ENCODE measurements at regions not wholly inside any gene's neighbourhood (a gene's known extent, or its start where the extent isn't known, plus 50 kb on each side); places are given as distances from the start of the nearest gene placed in this dataset.

DNA sequence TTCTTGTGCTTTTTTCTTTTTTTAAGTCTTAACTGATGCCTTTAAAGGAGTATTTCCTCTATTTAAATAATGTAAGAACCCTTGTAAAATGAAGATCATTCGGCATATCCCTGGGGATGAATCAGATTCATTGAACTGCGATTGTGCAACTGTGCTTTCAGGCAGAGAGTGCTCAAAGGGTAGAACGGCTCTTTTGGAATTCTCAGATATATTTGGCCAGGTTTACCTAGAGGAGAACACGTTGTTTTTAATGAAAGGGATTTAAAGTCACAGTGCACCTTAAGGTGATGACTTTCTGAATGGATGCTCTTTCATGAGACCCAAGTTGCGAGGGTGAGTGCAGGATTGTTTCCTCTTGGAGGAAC is 51.6 kb upstream of the ELOVL6 start:
- no peaks in the 10 kb centered on the region for H3K9me3 ChIP-seq (ENCODE audit: low read length)
- no peak overlapping the region for H3K4me2 ChIP-seq (ENCODE audit: low read depth, low read length)
- FAIRE-seq, result no peak
- H3K27me3 ChIP-seq (ENCODE audit: control insufficient read depth in 1 of 2, insufficient read depth in 2 of 2, low read length in 2 of 2), result no peaks in the 10 kb centered on the region
- no peaks in the 10 kb centered on the region for H3K36me3 ChIP-seq (replicated peaks in 1 of 2; ENCODE audit: control insufficient read depth in 1 of 2, insufficient read depth in 2 of 2, low read length in 2 of 2)
- ChIA-PET POLR2A (no interaction called here), CTCF (ENCODE audit: low intra/inter-chr PET ratio, low total read pairs) (no interaction called here)
- H4K20me1 ChIP-seq (ENCODE audit: insufficient read depth, low read length), result no peaks in the 10 kb centered on the region
- ATAC-seq, result no peak
- H3K27ac ChIP-seq (ENCODE audit: extremely low read length, insufficient read depth, low read length), result no peak overlapping the region
- H3K9ac ChIP-seq (ENCODE audit: insufficient read depth, low read depth, low read length), result no peak overlapping the region
- 7% methylated on average over 5 of the region's 5 CpGs for WGBS (ENCODE audit: low lambda C conversion rate)
- no peak for DNase-seq (ENCODE audit: low spot score)
- in situ Hi-C loops (cut with HindIII; ENCODE audit: extremely low pct_ligation_motif_present, low pct_unique_long_range_greater_than_20kb), result no loop called here
- no peak for TF ChIP-seq HNRNPL (IDR thresholded peaks at IDR 0.05; ENCODE audit: low read depth, low read length)
- TF ChIP-seq CEBPB (IDR thresholded peaks at IDR 0.05; ENCODE audit: borderline replicate concordance, low read depth, low read length), result peak; percentile 78
- no TSS peak for BruUV-seq (replicated peaks)
- H2AFZ ChIP-seq (ENCODE audit: low read length), result no peak overlapping the region
- intact Hi-C loops (cut with micrococcal nuclease; ENCODE audit: unreplicated experiment), result no loop called here
- no peaks in the 10 kb centered on the region for H3K79me2 ChIP-seq (ENCODE audit: insufficient read depth, low read length)
- no peaks in the 10 kb centered on the region for H3K4me1 ChIP-seq (ENCODE audit: insufficient read depth, low read length)
- H3K4me3 ChIP-seq (replicated peaks in 1 of 3; ENCODE audit: insufficient read depth in 1 of 3, low read depth in 2 of 3, low read length in 3 of 3), result no peak overlapping the region

DNA sequence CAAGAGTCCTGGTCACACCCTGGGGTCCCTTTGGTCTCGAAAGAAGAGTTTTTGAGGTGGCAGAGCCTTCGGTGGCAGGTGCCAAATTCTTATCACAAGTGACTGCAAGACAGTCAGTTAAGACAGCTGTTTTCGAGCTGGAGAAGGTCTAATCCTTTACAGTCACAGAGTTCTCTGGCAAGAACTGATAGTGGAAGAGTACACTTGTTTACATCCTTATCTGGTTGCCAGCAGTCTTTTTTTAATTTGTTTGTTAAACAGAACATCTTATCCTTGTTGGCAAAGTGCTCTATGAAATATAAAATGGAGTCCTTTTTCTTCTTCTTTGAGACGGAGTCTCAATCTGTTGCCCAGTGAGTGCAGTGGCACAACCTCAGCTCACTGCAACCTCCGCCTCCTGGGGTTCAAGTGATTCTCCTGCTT is 50.4 kb upstream of the ELOVL6 start:
- ATAC-seq (no peak), DNase-seq (ENCODE audit: low spot score) (no peak), FAIRE-seq (no peak)
- in situ Hi-C loops (cut with HindIII; ENCODE audit: extremely low pct_ligation_motif_present, low pct_unique_long_range_greater_than_20kb), result no loop called here
- 54% methylated on average over 5 of the region's 5 CpGs for WGBS (ENCODE audit: low lambda C conversion rate)
- Histone ChIP-seq H3K4me3 (replicated peaks in 1 of 3; ENCODE audit: insufficient read depth in 1 of 3, low read depth in 2 of 3, low read length in 3 of 3) (no peak overlapping the region), H3K27me3 (ENCODE audit: control insufficient read depth in 1 of 2, insufficient read depth in 2 of 2, low read length in 2 of 2) (no peaks in the 10 kb centered on the region), H3K9ac (ENCODE audit: insufficient read depth, low read depth, low read length) (no peak overlapping the region), H3K36me3 (replicated peaks in 1 of 2; ENCODE audit: control insufficient read depth in 1 of 2, insufficient read depth in 2 of 2, low read length in 2 of 2) (no peaks in the 10 kb centered on the region), H2AFZ (ENCODE audit: low read length) (no peak overlapping the region), H4K20me1 (ENCODE audit: insufficient read depth, low read length) (no peaks in the 10 kb centered on the region), H3K4me1 (ENCODE audit: insufficient read depth, low read length) (no peaks in the 10 kb centered on the region), H3K9me3 (ENCODE audit: low read length) (no peaks in the 10 kb centered on the region), H3K4me2 (ENCODE audit: low read depth, low read length) (no peak overlapping the region), H3K79me2 (ENCODE audit: insufficient read depth, low read length) (no peaks in the 10 kb centered on the region), H3K27ac (ENCODE audit: extremely low read length, insufficient read depth, low read length) (no peak overlapping the region)
- CTCF ChIA-PET (ENCODE audit: low intra/inter-chr PET ratio, low total read pairs), result no interaction called here
- intact Hi-C loops (cut with micrococcal nuclease; ENCODE audit: unreplicated experiment), result no loop called here
- BruUV-seq (replicated peaks), result no TSS peak
- POLR2A ChIA-PET, result no interaction called here
- TF ChIP-seq AHR (CRISPR knock-in tag; IDR thresholded peaks at IDR 0.05), result no peak
- no peak for TF ChIP-seq CREBL2 (CRISPR knock-in tag; IDR thresholded peaks at IDR 0.05; ENCODE audit: borderline replicate concordance)
- no peak for TF ChIP-seq HOXA9 (CRISPR knock-in tag; IDR thresholded peaks at IDR 0.05; ENCODE audit: borderline replicate concordance)
- TF ChIP-seq, protein P1, sequence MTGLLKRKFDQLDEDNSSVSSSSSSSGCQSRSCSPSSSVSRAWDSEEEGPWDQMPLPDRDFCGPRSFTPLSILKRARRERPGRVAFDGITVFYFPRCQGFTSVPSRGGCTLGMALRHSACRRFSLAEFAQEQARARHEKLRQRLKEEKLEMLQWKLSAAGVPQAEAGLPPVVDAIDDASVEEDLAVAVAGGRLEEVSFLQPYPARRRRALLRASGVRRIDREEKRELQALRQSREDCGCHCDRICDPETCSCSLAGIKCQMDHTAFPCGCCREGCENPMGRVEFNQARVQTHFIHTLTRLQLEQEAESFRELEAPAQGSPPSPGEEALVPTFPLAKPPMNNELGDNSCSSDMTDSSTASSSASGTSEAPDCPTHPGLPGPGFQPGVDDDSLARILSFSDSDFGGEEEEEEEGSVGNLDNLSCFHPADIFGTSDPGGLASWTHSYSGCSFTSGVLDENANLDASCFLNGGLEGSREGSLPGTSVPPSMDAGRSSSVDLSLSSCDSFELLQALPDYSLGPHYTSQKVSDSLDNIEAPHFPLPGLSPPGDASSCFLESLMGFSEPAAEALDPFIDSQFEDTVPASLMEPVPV (CRISPR knock-in tag; IDR thresholded peaks at IDR 0.05), result no peak
- TF ChIP-seq, protein P2, sequence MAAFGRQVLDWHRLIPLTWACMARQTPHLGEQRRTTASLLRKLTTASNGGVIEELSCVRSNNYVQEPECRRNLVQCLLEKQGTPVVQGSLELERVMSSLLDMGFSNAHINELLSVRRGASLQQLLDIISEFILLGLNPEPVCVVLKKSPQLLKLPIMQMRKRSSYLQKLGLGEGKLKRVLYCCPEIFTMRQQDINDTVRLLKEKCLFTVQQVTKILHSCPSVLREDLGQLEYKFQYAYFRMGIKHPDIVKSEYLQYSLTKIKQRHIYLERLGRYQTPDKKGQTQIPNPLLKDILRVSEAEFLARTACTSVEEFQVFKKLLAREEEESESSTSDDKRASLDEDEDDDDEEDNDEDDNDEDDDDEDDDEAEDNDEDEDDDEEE (CRISPR knock-in tag; IDR thresholded peaks at IDR 0.05), result no peak
- TF ChIP-seq, protein P3, sequence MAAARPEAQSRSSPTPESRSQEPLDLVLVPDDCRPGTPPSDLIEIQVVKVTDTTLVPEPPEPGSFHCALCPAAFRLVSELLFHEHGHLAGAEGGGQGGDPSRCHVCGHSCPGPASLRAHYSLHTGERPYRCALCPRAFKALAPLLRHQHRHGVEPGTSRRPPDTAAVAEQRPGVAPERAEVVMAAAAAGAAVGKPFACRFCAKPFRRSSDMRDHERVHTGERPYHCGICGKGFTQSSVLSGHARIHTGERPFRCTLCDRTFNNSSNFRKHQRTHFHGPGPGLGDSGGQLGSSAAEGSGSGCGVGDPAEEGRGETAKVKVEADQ (CRISPR knock-in tag; IDR thresholded peaks at IDR 0.05; ENCODE audit: borderline replicate concordance), result no peak

Data from HepG2 (cell line).